ENCODE measurements at regions not wholly inside any gene's neighbourhood (a gene's known extent, or its start where the extent isn't known, plus 50 kb on each side); places are given as distances from the start of the nearest gene placed in this dataset.
"Not testable (repeated sequence)": the region's sequence is repeated elsewhere in the genome, so short reads cannot be mapped to it uniquely, and the experiment has no call there.

- DNase-seq = no peak
Observed at GRCh38 chr14:106511800-106512198, 985.4 kb downstream of the TMEM121 start.

GRCh38 chr14:106513302-106513701 lies 986.9 kb downstream of the TMEM121 start:
- DNase-seq = no peak

GRCh38 chr14:106518054-106518943 lies 991.9 kb downstream of the TMEM121 start:
- DNase-seq = no peak

- DNase-seq = not testable (repeated sequence)
Observed at GRCh38 chr14:106522118-106522517, 995.7 kb downstream of the TMEM121 start.

GRCh38 chr14:106522990-106523389 lies 996.6 kb downstream of the TMEM121 start:
- no peak for DNase-seq

- no peak for DNase-seq
Observed at GRCh38 chr14:106528717-106529116, 1002.3 kb downstream of the TMEM121 start.

- DNase-seq = no peak
Observed at GRCh38 chr14:106530031-106530422, 1003.6 kb downstream of the TMEM121 start.

- DNase-seq = no peak
Observed at GRCh38 chr14:106530423-106531107, 1004.2 kb downstream of the TMEM121 start.

GRCh38 chr14:106537597-106537996 lies 1011.2 kb downstream of the TMEM121 start:
- DNase-seq = not testable (repeated sequence)

- no peak for DNase-seq
Observed at GRCh38 chr14:106538201-106538600, 1011.8 kb downstream of the TMEM121 start.

- DNase-seq = no peak
Observed at GRCh38 chr14:106547735-106548434, 1021.5 kb downstream of the TMEM121 start.

GRCh38 chr14:106549064-106549463 lies 1022.7 kb downstream of the TMEM121 start:
- DNase-seq = no peak

- no peak for DNase-seq
Observed at GRCh38 chr14:106551265-106551664, 1024.9 kb downstream of the TMEM121 start.

GRCh38 chr14:106556211-106556610 lies 1029.8 kb downstream of the TMEM121 start:
- DNase-seq = not testable (repeated sequence)

- DNase-seq = no peak
Observed at GRCh38 chr14:106556665-106557289, 1030.4 kb downstream of the TMEM121 start.

- DNase-seq = no peak
Observed at GRCh38 chr14:106562451-106562850, 1036.1 kb downstream of the TMEM121 start.

GRCh38 chr14:106564058-106564643 lies 1037.8 kb downstream of the TMEM121 start:
- no peak for DNase-seq

- no peak for DNase-seq
Observed at GRCh38 chr14:106578481-106578880, 1052.1 kb downstream of the TMEM121 start.

GRCh38 chr14:106579084-106579483 lies 1052.7 kb downstream of the TMEM121 start:
- no peak for DNase-seq

- DNase-seq = no peak
Observed at GRCh38 chr14:106585692-106586091, 1059.3 kb downstream of the TMEM121 start.

GRCh38 chr14:106586098-106586704 lies 1059.8 kb downstream of the TMEM121 start:
- no peak for DNase-seq

GRCh38 chr14:106591539-106591938 lies 1065.2 kb downstream of the TMEM121 start:
- not testable (repeated sequence) for DNase-seq

Data from hippocampal formation (tissue), 2 donors.